ENCODE measurements at regions not wholly inside any gene's neighbourhood (a gene's known extent, or its start where the extent isn't known, plus 50 kb on each side); places are given as distances from the start of the nearest gene placed in this dataset.
A peak's percentile ranks its signal among the peaks of the same experiment; 100 is the strongest.

- Histone ChIP-seq H3K79me2 (ENCODE audit: insufficient read depth, low read length) (no peaks in the 10 kb centered on the region), H3K4me1 (ENCODE audit: control insufficient read depth in 1 of 2, insufficient read depth in 2 of 2, low read length in 2 of 2) (peaks cover 22 to 29% of the 10 kb centered on the region in 2 experiments), H3K9me3 (ENCODE audit: control insufficient read depth in 1 of 2, insufficient read depth in 1 of 2, low read depth in 1 of 2, low read length in 2 of 2) (no peaks in the 10 kb centered on the region), H3K27me3 (ENCODE audit: insufficient read depth, low read length) (no peaks in the 10 kb centered on the region), H2AFZ (ENCODE audit: low read depth, low read length, poor library complexity, severe bottlenecking) (no peak overlapping the region), H3K9ac (ENCODE audit: low read length) (no peak overlapping the region), H3K27ac (ENCODE audit: low read depth, low read length) (no peak overlapping the region), H3K4me3 (replicated peaks in 1 of 2; ENCODE audit: low read depth in 1 of 2, low read length in 2 of 2) (no peak overlapping the region), H3K36me3 (ENCODE audit: control insufficient read depth in 1 of 2, insufficient read depth in 2 of 2, low read length in 2 of 2) (no peaks in the 10 kb centered on the region), H3K9me2 (ENCODE audit: insufficient read depth) (no peaks in the 10 kb centered on the region), H3K4me2 (ENCODE audit: low read length) (no peak overlapping the region), H4K20me1 (ENCODE audit: insufficient read depth) (no peaks in the 10 kb centered on the region)
- TF ChIP-seq EZH2phosphoT487 (IDR thresholded peaks at IDR 0.05; ENCODE audit: borderline replicate concordance) (no peak), EGR1 (IDR thresholded peaks at IDR 0.05; ENCODE audit: low read depth) (no peak), ZBTB33 (IDR thresholded peaks at IDR 0.05; ENCODE audit: extremely low read depth, insufficient replicate concordance, low read length) (no peak), EZH2 (IDR thresholded peaks at IDR 0.05) (no peak), POLR2A (IDR thresholded peaks at IDR 0.05; ENCODE audit: borderline replicate concordance, extremely low read depth, insufficient read depth, insufficient read length) (no peak)
- ATAC-seq: no peak
- POLR2A ChIA-PET: no interaction called here
- DNase-seq (ENCODE audit: low read depth, low spot score): no peak
- intact Hi-C loops (cut with micrococcal nuclease): no loop called here
- CTCF ChIA-PET: no interaction called here
- BruUV-seq (replicated peaks): no TSS peak
- RAD21 ChIA-PET (ENCODE audit: low non-redundant PET in 1 of 2, low total read pairs in 2 of 2, uncharacterized antibody in 2 of 2, unreplicated experiment in 2 of 2): no interaction called here
These were observed 62.0 kb upstream of the ST8SIA6 start for GRCh38 chr10:17516376-17516775.

GRCh38 chr10:17512341-17513001 is 58.1 kb upstream of the ST8SIA6 start:
- H3K9me2 ChIP-seq (ENCODE audit: insufficient read depth): no peaks in the 10 kb centered on the region
- peaks cover 30 to 42% of the 10 kb centered on the region in 2 experiments for H3K4me1 ChIP-seq (ENCODE audit: control insufficient read depth in 1 of 2, insufficient read depth in 2 of 2, low read length in 2 of 2)
- intact Hi-C loops (cut with micrococcal nuclease): loop anchor here (5.0 kb wide), 1 partner anchor 60 kb away; the partner anchor contains the start of gene ST8SIA6
- no peaks in the 10 kb centered on the region for H3K27me3 ChIP-seq (ENCODE audit: insufficient read depth, low read length)
- peak overlapping the region; percentile 81 for H2AFZ ChIP-seq (ENCODE audit: low read depth, low read length, poor library complexity, severe bottlenecking)
- CTCF ChIA-PET: interaction anchor here (0.6 kb wide), 1 partner anchor 54 kb away, joined by 5 read pairs; no protein-coding TSS in a partner anchor
- no TSS peak for BruUV-seq (replicated peaks)
- no peaks in the 10 kb centered on the region for H3K9me3 ChIP-seq (ENCODE audit: control insufficient read depth in 1 of 2, insufficient read depth in 1 of 2, low read depth in 1 of 2, low read length in 2 of 2)
- DNase-seq (ENCODE audit: low read depth, low spot score) (peak; percentile 93), ATAC-seq (peak; percentile 86)
- H3K36me3 ChIP-seq (ENCODE audit: control insufficient read depth in 1 of 2, insufficient read depth in 2 of 2, low read length in 2 of 2): no peaks in the 10 kb centered on the region
- peak overlapping the region; percentile 87 for H3K27ac ChIP-seq (ENCODE audit: low read depth, low read length)
- no peaks in the 10 kb centered on the region for H4K20me1 ChIP-seq (ENCODE audit: insufficient read depth)
- H3K4me3 ChIP-seq (replicated peaks in 1 of 2; ENCODE audit: low read depth in 1 of 2, low read length in 2 of 2): peak overlapping the region in 1 of 2 experiments; percentile 33; a peak in 2 of 4 replicates
- POLR2A ChIA-PET: interaction anchor here (0.6 kb wide), 1 partner anchor 60 kb away, joined by 3 read pairs; no protein-coding TSS in a partner anchor
- RAD21 ChIA-PET (ENCODE audit: low non-redundant PET in 1 of 2, low total read pairs in 2 of 2, uncharacterized antibody in 2 of 2, unreplicated experiment in 2 of 2): no interaction called here
- H3K79me2 ChIP-seq (ENCODE audit: insufficient read depth, low read length): no peaks in the 10 kb centered on the region
- peak overlapping the region; percentile 68 for H3K4me2 ChIP-seq (ENCODE audit: low read length)
- H3K9ac ChIP-seq (ENCODE audit: low read length): peak overlapping the region; percentile 60
- TF ChIP-seq TCF7L2 (IDR thresholded peaks at IDR 0.05; ENCODE audit: borderline replicate concordance, extremely low read depth, insufficient read depth, insufficient read length) (no peak), POLR2AphosphoS5 (IDR thresholded peaks at IDR 0.05; ENCODE audit: low read depth, low read length) (peak; percentile 54; the same call in 1 of the 2 replicates), ZFX (IDR thresholded peaks at IDR 0.05) (no peak), EGR1 (IDR thresholded peaks at IDR 0.05; ENCODE audit: low read depth) (no peak; the same call in 1 of the 2 replicates), EZH2phosphoT487 (IDR thresholded peaks at IDR 0.05; ENCODE audit: borderline replicate concordance) (no peak), ATF3 (IDR thresholded peaks at IDR 0.05) (no peak), POLR2A (IDR thresholded peaks at IDR 0.05; ENCODE audit: borderline replicate concordance, extremely low read depth, insufficient read depth, insufficient read length) (no peak), ZBTB33 (IDR thresholded peaks at IDR 0.05; ENCODE audit: extremely low read depth, insufficient replicate concordance, low read length) (no peak), ELF1 (IDR thresholded peaks at IDR 0.05; ENCODE audit: borderline replicate concordance, low read depth) (no peak; the same call in 1 of the 2 replicates), SIN3A (IDR thresholded peaks at IDR 0.05; ENCODE audit: low read depth) (peak; percentile 81), EZH2 (IDR thresholded peaks at IDR 0.05) (no peak), JUND (IDR thresholded peaks at IDR 0.05) (peak; percentile 95)
